ENCODE measurements at regions not wholly inside any gene's neighbourhood (a gene's known extent, or its start where the extent isn't known, plus 50 kb on each side); places are given as distances from the start of the nearest gene placed in this dataset.

GRCh38 chr3:177493091-177493490, 295.8 kb upstream of the TBL1XR1 start:
- TF ChIP-seq CTCF (conservative IDR thresholded peaks at IDR 0.05 in 1 of 2, IDR thresholded peaks at IDR 0.05 in 1 of 2; ENCODE audit: extremely low read depth in 1 of 2, insufficient read depth in 1 of 2, low read depth in 1 of 2, low read length in 2 of 2) (no peak), EZH2 (IDR thresholded peaks at IDR 0.05; ENCODE audit: borderline replicate concordance, low read length) (no peak)

Data from mammary epithelial cell (primary cell).